NCI-H69 (cell line): ENCODE measurements at regions not wholly inside any gene's neighbourhood (a gene's known extent, or its start where the extent isn't known, plus 50 kb on each side); places are given as distances from the start of the nearest gene placed in this dataset.

Source experiments
- DNase-seq: peaks from one replicate; lab custom pipeline; 2025; lab: John Stamatoyannopoulos, UW

DNA sequence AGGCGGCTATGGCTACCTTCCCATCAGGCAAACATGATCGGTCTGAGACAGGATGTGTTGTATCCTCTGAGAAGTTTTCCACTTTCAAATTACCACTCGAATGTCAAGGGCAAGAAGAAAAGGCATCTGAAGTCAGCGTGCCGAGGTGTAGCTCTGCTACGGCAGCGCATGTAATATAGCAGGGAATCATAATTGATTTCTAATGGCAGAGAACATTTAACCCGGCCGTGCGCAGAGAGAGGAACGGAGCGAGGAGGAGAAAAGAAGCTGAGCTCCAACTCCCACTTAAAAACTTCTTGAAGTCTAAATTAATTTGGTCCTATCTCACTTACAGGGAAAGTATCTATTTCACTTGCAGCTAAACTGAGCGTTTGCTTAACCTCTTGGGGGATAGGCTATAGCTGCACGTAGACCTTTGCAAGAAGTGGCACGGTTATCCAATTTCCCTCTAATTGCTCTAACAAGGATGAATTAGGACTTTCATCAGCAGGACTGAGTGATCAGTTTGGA, 137.3 kb upstream of the KIRREL3 start:
- DNase-seq: peak; percentile 55

DNA sequence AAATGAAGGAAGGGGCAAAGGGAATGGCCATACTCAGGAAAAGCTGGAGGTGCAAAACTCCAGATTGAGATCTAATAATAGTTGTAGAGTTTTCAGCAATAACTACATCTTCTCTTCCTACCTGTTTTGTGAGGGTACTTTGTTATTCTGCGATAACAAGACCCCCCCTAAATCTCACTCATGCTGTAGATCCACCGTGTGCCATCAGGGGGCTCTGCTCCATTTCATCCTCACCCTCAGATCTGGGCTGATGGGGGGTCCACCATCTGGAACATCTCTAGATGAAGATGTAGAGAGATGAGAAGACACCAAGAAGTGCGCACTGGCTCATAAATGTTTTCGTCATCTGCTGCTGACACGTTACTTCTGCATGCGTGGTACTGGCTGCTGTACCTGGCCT, 135.9 kb upstream of the KIRREL3 start:
- DNase-seq: peak; percentile 40

DNA sequence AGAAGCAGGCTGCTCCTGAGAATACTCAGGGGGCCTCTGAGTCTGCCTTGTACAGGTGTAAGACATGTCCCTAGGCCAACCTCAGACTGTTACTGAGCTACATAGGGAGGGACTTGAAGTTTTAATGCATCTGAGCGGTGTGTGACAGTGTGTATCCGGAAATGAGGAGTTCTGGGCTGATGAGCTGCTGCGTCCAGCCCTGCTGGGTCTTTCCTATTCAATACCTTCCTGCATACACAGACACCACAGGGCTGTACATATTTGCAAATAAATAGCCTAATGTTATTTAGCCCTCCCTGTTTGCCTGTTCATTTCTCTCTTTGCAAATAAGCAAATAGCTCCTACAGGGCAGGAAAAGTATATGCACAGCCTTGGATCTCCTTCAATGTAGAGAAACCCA, 134.7 kb upstream of the KIRREL3 start:
- peak; percentile 20 for DNase-seq

DNA sequence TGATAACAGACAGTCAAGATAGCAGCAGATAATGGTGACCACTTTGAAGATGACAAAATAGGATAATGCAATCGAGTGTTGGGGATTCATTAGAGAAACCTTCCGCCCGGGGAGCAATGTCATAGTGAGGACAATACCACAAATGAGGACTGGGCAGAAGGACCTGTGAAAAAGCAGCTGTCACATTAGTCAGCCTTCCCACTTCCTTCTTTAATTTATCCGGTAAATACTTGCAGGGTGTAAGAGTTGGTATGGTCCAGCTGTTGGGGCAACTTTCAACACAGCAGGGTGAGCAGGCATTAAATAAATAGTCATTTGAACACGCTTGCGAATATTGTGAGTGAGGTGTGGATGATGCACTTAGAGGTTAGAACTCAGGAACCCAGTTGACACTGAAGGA, 132.5 kb upstream of the KIRREL3 start:
- DNase-seq: peak; percentile 70

DNA sequence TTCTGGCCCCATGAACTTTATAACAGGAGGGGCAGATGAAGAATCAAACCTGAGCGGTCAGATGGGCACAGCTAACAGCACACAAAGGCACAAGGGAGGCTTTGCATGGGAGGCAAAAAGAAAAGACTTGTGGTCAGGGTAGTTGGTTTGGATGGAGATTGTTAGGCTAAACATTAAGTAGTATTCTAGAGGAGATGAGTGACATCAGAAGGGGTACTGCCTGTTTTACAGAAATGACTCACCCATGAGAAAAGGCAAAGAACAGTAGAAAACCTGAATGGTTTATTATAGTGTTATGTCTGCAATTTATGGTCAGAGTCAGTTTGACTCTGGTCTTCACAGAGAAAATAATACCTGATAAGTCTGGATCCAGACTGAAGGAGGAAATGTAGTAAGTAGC, 129.8 kb upstream of the KIRREL3 start:
- no peak for DNase-seq

DNA sequence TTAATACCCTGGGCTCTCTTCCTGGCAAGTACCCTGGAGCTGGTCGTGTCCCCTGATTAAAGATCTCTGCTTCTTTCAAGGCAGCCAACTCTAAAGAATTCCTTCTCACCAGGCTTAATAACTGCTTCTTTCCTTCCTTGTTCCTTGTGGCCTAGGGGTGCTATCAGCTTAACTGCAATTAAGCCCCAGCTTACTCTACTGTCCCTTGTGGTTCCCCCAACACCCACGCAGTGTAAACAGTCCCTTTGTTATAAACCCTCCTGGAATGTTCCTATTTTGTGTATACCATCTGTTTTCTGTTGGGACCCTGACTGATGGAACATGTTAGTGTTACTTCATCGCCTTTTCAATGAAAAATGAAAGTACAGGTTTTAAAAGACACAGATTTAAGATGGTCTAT, 126.4 kb upstream of the KIRREL3 start:
- DNase-seq: peak; percentile 73

DNA sequence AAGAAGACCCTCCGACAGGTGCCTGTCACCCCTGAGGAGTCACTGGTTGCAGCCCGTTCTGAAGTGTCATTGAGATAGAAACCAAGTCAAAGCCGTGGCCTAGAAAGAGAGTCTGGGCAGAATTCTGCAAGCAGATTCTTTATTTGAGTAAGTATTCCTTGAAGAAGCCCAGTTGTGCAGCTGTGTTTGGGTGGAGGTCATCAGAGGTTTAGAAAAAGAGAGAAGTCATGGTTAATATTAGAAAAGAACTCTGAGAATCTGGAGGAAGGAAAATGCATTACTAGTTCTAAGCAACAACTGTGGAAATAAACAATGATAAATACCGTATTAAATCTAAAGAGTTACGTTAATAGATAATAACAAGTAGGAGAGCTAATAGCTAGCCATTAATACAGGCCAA, 118.8 kb upstream of the KIRREL3 start:
- DNase-seq: no peak

DNA sequence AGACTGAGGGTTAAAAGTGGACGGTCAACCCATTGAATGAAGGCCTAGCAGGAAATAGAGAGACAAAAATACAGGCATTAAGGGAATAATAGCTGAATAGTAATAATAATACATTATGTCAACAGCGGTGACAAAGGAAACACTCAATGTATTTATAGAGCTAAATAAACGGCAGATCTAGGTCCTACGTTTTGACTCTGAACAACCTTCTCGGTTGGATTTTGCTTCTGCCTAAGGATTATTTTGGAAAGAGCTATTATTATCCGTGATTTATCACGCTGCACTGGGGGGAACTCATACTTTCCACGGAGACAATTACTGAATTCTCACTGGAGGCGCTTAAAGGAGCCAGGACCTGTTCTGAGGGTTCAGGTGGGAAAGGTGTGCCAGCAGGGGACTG, 118.2 kb upstream of the KIRREL3 start:
- peak; percentile 72 for DNase-seq

DNA sequence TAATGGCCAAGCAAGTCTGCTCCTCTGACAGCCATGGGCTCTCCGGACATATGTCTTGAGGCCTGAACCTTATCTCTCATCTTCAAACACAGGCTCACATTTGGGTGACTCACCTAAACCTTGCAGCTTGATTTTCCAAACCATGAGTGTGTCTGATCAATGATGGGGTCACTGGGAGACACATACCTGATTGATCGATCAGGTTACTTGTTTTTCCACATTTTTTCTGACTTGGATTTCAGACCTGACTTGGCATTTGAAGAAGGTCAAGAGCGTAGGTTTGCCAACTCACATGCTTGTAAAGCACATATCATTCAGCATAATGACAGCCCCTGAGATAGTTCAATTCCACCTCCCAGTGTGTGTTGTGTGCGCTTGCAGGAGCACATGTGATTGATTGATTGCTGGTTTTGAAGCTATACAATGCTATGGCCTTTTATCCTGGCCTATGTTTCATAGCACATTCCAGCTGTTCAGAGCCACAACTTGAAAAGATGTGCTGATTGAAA, 116.7 kb upstream of the KIRREL3 start:
- peak; percentile 71 for DNase-seq

DNA sequence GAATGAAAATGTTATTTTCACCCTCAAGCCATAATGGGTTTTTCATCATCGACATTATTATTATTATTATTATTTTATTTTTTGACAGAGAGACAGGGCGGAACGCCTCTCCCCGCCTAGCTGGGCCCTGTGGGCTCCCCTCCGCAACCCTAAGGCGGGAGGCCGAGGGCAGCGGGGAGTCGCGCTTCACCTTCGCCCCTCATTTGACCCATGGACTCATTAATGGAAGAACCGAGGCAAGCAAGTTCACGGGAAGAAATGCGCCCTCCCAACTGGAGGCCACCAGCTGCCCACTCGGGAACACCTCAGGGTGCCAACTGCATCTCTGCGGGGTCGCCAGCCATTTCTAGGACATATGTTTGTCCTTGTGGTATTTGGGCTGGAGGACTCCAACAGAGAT, 115.3 kb upstream of the KIRREL3 start:
- no peak for DNase-seq

DNA sequence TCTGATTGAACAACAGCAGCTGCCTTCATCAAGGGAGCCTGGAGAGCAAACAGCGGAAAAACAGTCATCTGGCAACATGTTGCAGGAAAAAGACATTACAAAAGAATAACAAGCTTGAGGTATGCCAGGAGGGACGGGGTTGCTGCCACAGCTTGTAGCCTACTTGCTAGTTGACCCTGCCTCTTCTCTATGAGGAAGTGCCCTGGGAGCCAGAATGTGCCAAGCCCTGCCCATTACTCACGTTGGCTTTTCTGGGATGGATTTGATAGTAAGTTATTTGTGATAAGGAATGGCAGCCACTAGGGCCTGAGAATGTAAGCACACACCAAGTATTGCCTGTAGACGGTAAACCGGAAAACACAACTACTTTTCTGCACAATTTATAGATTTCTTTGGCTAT, 113.5 kb upstream of the KIRREL3 start:
- DNase-seq: peak; percentile 83

DNA sequence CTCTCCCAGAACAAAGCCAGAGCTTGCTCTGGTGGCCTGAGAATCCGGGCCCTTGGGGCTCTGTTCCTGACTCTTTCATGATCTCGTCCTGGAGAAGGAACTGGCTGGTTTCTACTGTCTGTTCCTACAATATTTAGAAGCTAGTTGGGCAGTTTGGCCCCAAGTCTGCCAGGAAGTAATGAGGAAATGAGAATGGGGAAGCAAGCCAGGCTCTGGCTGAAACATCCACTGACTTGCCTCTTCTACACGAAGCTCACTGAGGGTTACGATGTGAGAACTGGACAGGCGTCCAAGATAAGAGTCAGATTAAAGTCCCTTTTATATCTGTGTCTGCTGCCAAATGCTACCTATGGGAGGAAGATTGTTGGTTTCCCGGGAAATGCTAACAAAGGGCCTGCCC, 110.0 kb upstream of the KIRREL3 start:
- no peak for DNase-seq

DNA sequence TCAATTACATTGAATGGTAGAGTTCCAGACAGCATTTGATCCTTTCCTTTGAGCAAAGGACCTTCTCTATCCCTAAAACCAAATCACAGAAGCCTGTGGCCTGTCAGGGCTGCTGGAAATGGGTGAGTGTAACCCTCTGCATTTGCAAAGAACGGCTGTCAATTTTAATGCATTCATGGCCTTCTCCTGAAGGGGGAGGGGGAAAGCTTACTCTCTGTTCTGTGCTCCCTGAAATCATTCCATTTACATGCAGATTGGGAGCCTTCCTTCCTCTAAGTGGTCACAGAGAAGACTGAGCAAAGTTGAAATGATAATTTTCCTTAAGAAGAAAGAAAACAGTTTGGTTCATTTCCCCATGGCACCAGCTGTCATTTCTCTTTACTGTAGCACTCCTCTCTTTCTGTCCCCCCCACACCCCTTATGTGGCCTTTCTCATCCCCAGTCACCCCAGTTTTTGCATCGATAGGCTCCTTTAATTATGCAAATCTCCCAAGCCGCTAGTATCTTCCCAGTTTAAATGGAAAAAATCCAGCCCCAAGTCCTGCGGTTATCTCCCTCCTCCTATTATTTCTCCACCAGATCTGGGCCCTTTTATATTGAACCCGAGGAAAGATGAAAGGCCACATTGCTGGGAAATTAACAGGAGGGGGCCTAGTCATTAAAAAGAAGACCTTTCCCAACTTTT, 109.4 kb upstream of the KIRREL3 start:
- no peak for DNase-seq

DNA sequence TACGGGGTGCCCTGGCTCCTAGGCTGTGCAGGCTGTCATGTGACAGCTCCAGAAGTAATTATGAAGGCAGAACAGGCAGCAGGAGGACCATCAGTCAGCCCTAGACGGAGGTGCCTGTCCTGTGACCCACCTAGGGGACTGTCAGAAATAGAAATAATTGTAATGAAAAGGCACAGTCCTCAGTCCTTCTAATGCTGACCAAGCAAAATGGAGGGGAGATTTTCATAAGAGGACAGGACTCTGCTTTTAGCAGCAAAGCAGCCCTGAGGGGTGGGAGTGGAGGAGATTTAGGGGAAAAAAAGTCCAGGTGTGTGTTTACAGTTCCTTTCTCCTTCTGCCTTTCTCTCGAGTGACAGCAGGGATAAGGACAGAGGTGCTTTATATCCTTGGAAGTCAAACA, 108.3 kb upstream of the KIRREL3 start:
- no peak for DNase-seq

DNA sequence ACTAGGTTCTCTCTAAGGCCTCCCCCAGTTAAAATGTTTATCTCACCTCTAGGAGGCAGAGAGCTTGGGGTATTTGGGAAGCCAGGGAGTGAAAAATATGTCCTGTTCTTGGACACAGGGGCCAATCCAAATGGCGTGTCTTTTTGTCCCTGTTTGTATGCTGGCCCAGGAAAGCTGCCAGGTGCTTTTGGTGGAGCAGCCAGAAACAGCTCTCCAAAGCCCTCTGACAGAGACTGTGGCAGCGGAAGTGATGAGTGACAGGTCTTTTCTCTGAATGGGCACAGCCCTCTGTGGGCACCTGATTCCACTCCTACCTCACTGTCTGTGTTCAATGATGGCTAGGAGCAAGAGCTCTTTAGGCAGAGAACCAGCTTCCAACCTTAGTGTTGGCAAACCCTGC, 106.4 kb upstream of the KIRREL3 start:
- DNase-seq: peak; percentile 76

DNA sequence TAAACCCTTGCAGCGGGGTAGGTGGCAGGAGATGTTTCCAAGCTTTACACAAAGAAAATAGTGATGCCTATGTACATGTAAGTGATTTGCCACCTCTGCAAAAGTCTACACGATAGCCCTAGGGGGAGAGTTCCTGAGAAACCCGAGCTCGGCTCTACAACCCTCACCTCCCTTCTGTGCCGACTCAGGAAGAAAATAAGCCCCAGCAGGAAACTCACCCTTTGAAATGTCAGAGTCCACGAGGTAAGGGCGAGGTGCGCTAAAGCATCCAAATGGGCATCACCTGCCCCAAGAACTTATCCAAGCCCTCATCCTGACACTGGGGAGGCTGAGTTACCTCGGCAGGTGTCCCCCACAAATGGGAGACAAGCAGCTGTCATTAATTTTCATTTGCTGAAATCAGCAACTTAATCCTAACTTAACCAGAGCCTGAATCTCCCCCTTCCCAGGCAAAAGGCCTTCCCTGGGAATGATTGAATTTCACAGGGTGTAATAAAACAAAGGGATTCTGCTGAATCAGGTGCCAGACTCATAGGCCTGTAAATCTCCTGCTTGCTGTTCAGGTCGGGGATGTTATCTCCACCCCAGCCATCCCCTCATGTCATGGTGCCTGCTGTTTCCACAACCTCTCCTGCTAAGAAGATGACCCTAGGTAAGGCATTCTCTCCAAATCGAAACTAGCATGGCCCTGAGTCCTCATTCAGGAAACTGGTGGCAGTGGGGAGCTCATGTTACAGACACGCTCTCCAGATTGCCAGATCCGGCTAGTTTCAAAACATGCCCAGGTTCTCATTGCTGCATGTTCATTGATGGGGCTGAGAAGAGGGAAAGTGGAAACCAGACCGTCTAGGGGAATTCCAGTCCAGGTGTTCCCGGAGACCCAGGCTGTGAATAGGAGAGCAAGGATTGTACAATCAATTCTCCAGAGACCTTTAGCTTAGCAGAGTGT, 105.3 kb upstream of the KIRREL3 start:
- DNase-seq: peak; percentile 99

DNA sequence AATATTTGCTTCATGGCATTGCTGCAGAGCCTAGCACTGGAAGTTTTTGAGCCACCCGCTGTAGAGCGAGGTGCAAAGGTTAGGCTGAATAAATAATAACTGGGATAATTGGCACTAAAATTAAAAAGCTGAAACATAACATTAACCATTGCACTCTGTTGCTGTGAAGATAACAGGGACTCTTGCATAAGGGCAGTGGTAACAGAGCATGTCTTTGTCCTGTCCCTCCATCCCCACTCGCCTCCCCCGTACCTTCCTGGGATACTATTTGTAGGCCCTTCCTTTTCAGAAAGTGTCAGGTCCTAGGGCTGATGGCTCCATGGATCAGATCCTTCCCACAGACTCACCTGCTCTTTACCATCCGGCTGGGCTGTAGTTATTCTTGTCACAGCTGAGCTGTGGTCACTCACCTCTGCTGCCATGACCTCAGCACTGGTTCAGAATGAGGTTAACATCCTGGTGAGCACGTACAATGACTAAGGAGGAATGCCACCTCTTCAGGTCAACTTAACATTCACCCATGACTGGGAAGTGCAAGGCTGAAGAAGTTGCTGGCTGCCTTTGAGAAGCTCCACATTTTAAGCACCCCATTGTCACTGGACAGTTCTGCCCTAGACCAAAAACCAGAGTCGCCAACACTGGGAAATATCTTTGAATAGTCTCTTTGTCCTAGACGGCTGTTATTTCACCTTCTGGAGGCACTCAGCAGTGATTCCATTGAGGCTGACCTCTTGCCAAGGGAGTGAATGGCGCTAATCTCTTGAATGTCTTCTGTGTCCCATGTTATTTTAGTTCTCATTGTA, 103.2 kb upstream of the KIRREL3 start:
- DNase-seq: peak; percentile 27

DNA sequence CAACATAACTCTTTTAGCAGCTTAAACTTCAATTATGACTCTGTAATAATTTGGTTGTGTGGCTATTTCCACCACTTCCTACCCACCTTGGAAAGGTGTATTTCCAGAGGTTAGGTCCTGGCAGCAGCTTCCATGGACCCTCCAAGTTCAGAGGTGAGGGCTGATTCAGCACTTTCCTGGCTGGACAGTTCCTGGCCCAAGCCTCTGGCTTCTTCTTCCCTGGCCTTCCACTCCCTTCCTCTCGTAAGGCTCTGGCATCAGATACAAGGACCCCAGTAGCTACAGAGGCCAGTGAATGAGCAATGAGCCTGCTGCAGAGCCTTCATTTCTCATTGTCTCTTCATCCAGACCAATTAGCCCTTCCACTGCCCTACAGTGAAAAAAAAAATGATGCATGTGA, 98.1 kb upstream of the KIRREL3 start:
- no peak for DNase-seq

DNA sequence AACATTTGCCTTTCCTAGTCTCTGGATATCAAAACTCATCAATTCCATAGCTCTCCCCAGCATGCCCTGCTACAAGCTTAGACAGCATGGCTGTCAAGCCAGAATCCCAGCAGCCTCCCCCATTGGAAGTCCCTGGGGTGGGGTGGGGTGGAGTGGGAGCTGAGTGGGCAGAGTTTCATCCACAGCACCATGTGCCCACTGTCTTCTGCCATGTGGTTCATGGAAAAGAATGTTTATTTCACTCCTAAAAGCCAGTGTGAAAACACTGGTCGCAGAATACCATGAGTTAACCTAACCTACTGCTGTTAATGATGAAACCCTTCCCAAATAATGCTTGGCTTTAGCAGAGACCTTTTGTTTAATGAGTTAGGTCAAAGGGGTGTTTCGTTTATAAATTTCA, 80.2 kb upstream of the KIRREL3 start:
- no peak for DNase-seq

DNA sequence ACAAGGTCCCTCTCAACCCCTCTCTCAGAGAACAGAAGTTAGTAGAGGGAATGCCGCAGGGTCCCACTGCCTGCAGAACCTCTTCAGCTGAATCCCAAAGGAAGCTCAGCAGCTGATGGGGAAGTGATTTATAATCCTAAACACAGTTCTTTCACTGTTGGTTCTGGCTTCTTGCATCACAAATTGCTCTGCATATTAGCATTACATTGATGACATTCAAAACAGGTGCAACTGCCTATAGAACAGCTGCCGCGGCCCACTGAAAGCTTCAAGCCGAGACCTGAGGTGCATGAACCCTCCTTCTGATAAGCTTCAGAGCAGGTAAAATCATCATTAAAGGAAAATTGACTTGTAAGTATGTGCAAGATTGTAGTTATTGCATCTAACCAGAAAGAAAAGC, 75.2 kb upstream of the KIRREL3 start:
- DNase-seq: peak; percentile 43

DNA sequence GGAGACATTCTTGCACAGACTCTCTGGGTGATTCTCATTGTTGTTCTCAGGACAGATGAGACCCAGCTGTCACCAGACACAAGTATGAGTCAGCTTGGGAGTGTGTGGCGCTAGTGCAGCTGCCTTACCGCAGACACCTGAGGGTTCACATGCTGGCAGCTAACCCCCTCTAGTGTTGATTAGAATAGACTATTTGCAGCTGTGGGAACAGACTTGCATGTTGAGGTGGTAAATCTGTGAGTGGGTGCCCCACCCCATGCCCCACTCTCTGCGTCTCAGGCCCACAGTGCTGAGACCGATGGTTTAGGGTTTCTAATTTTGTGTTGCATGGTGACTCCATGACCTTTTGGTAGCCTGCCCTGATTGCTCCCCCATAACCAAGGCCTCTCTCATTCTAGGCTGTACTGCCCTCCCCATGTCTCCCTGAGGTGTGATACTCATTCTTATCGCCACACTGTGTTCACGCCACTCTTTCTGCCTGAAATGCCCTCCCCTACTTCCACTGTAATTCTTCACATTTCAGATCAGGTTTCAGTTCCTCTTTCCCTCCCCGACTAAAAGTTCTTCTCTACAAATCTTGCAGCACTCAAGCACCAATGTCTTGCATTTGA, 73.7 kb upstream of the KIRREL3 start:
- peak; percentile 96 for DNase-seq

DNA sequence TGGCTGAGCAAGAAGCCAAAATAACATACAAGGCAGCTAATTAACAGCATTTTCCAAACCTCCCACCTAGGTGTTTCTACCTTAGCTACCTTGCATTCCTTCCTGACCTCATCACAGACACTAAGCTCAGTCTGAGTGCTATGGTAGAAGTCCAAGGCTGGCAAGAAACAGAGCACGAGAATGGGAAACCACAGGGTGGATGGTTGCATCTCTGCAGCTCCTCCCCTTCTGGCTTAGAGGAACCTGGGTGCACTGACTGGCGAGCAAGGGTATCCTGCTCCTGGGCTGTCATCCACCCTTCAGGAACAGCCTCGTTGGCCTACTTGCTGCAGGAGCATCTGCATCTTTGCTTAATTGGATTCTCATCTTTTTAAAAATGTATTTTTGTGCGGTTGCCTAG, 73.1 kb upstream of the KIRREL3 start:
- DNase-seq: peak; percentile 48
